SK-N-SH (cell line): ENCODE measurements at regions not wholly inside any gene's neighbourhood (a gene's known extent, or its start where the extent isn't known, plus 50 kb on each side); places are given as distances from the start of the nearest gene placed in this dataset.

Experiments used
- CTCF ChIA-PET: fragments of 300-600, 350-600 bp; formaldehyde crosslinking; extraction: SDS; loops from one replicate; lab custom pipeline; 2021; lab: Yijun Ruan, JAX
- POLR2A ChIA-PET: fragments of 350-600 bp; sonication (Branson Sonifier 250); formaldehyde crosslinking; extraction: SDS; loops from one replicate; lab custom pipeline; 2020; ENCODE audit warnings: antibody characterized with exemption, inconsistent platforms; lab: Yijun Ruan, JAX
- DNase-seq: peaks from one replicate; pipeline ENCODE4 v3.0.0; 2012
- H2AFZ ChIP-seq: fragments of 200-600 bp; sonication (generic); 2 replicates; pipeline ENCODE4 v1.8.1; 2016; ENCODE audit warnings: antibody characterized with exemption, mild to moderate bottlenecking, low read depth
- H3F3A ChIP-seq: fragments of 200-600 bp; sonication (generic); replicated peaks from 2 replicates; pipeline ENCODE3; 2016; ENCODE audit warnings: antibody characterized with exemption, mild to moderate bottlenecking; ENCODE audit not compliant: insufficient read depth
- H3K27ac ChIP-seq, 2 experiments: fragments of 200-500 bp in 1 of 2; fragments of 200-600 bp in 1 of 2; sonication (Bioruptor generic) in 1 of 2; sonication (generic), shearing (Covaris generic) in 1 of 2; 2 replicates each; pipeline versions ENCODE4 v1.5.1 to v1.6.1; 2014 to 2016; ENCODE audit warnings: low read depth in 2 of 2, inconsistent platforms in 1 of 2, low read length in 1 of 2, mild to moderate bottlenecking in 1 of 2, mixed read lengths in 1 of 2
- H3K27me3 ChIP-seq: fragments of 200-600 bp; sonication (generic), shearing (Covaris generic); 2 replicates; pipeline ENCODE4 v1.6.1; 2016; ENCODE audit warnings: mixed run types; ENCODE audit not compliant: insufficient read depth
- H3K36me3 ChIP-seq, 2 experiments: fragments of 200-500 bp in 1 of 2; fragments of 200-600 bp in 1 of 2; sonication (Bioruptor generic) in 1 of 2; sonication (generic) in 1 of 2; replicated peaks in 1 of 2; 2 replicates each; pipeline versions ENCODE3 to v1.5.1; 2014 to 2016; ENCODE audit warnings: low read length in 1 of 2, mild to moderate bottlenecking in 1 of 2; ENCODE audit not compliant: insufficient read depth in 2 of 2, control insufficient read depth in 1 of 2
- H3K4me1 ChIP-seq, 2 experiments: fragments of 200-500 bp in 1 of 2; fragments of 200-600 bp in 1 of 2; sonication (Bioruptor generic) in 1 of 2; sonication (generic), shearing (Covaris generic) in 1 of 2; 2 replicates each; pipeline versions ENCODE4 v1.5.1 to v1.6.1; 2014 to 2016; ENCODE audit warnings: low read depth in 1 of 2, low read length in 1 of 2, mixed run types in 1 of 2; ENCODE audit not compliant: insufficient read depth in 2 of 2, control insufficient read depth in 1 of 2
- H3K4me2 ChIP-seq: fragments of 200-600 bp; sonication (generic), shearing (Covaris generic); 2 replicates; pipeline ENCODE4 v1.6.1; 2017; ENCODE audit warnings: mixed run types
- H3K4me3 ChIP-seq, 2 experiments: fragments of 200-500 bp in 1 of 2; fragments of 200-600 bp in 1 of 2; sonication (Bioruptor generic) in 1 of 2; sonication (generic), shearing (Covaris generic) in 1 of 2; 2 replicates each; pipeline versions ENCODE4 v1.5.1 to v1.8.1; 2014 to 2016; ENCODE audit warnings: low read depth in 2 of 2, inconsistent platforms in 1 of 2, low read length in 1 of 2, mild to moderate bottlenecking in 1 of 2, mixed read lengths in 1 of 2, moderate library complexity in 1 of 2
- H3K79me2 ChIP-seq: fragments of 200-600 bp; sonication (generic); 2 replicates; pipeline ENCODE4 v1.8.1; 2017; ENCODE audit warnings: mild to moderate bottlenecking; ENCODE audit not compliant: insufficient read depth
- H3K9ac ChIP-seq: fragments of 200-600 bp; sonication (generic); 2 replicates; pipeline ENCODE4 v1.6.1; 2017; ENCODE audit warnings: mixed run types
- H3K9me2 ChIP-seq: fragments of 200-600 bp; sonication (generic); 2 replicates; pipeline ENCODE4 v1.6.1; 2017; ENCODE audit warnings: mixed run types
- H3K9me3 ChIP-seq: fragments of 200-600 bp; sonication (generic); 2 replicates; pipeline ENCODE4 v1.6.1; 2017; ENCODE audit warnings: mixed run types, mild to moderate bottlenecking, moderate library complexity
- H4K20me1 ChIP-seq: fragments of 200-600 bp; sonication (generic); 2 replicates; pipeline ENCODE4 v1.6.1; 2017; ENCODE audit warnings: mild to moderate bottlenecking, mixed run types; ENCODE audit not compliant: insufficient read depth
- ELF1 ChIP-seq: IDR thresholded peaks from 2 replicates; pipeline ENCODE4 v1.4.0; 2012
- EP300 ChIP-seq, 2 experiments: IDR thresholded peaks; 2 replicates each; pipeline versions ENCODE4 v1.4.0 to v1.6.1; 2012; ENCODE audit warnings: borderline replicate concordance in 1 of 2, low read depth in 1 of 2, low read length in 1 of 2
- FOXJ3 ChIP-seq: sonication (generic); formaldehyde crosslinking; IDR thresholded peaks from 2 replicates; pipeline ENCODE4 v1.5.1; 2020; ENCODE audit warnings: mild to moderate bottlenecking, missing genetic modification reagents
- GATA2 ChIP-seq: sonication (generic); formaldehyde crosslinking; IDR thresholded peaks from 2 replicates; pipeline ENCODE4 v1.5.0; 2020; ENCODE audit warnings: mild to moderate bottlenecking, missing genetic modification reagents
- IRF3 ChIP-seq: fragments of 150-350 bp; IDR thresholded peaks from 2 replicates; pipeline ENCODE4 v1.6.1; 2016; ENCODE audit warnings: mild to moderate bottlenecking, low read depth, low read length
- MAX ChIP-seq: IDR thresholded peaks from 2 replicates; pipeline ENCODE4 v1.4.0; 2012; ENCODE audit warnings: low read depth
- NFIC ChIP-seq: IDR thresholded peaks from 2 replicates; pipeline ENCODE4 v1.4.0; 2012; ENCODE audit warnings: borderline replicate concordance
- NRF1 ChIP-seq: IDR thresholded peaks from 2 replicates; pipeline ENCODE4 v1.6.1; 2012; ENCODE audit warnings: low read depth, mild to moderate bottlenecking, low read length
- PBX3 ChIP-seq: IDR thresholded peaks from 2 replicates; pipeline ENCODE4; 2012
- POLR2AphosphoS5 ChIP-seq: IDR thresholded peaks from 2 replicates; pipeline ENCODE4 v1.6.1; 2012; ENCODE audit warnings: low read depth, low read length
- RXRA ChIP-seq: IDR thresholded peaks from 2 replicates; pipeline ENCODE4 v1.4.0; 2012; ENCODE audit warnings: low read depth, mild to moderate bottlenecking, borderline replicate concordance
- SMC3 ChIP-seq: IDR thresholded peaks from 2 replicates; pipeline ENCODE4 v1.6.1; 2012; ENCODE audit warnings: low read depth, low read length, improper control_type of control experiment
- TAF1 ChIP-seq: IDR thresholded peaks from 2 replicates; pipeline ENCODE4 v1.6.1; 2012; ENCODE audit warnings: low read depth, mild to moderate bottlenecking, low read length, moderate library complexity, borderline replicate concordance
- USF1 ChIP-seq: IDR thresholded peaks from 2 replicates; pipeline ENCODE4 v1.4.0; 2012; ENCODE audit warnings: low read depth, borderline replicate concordance
- USF2 ChIP-seq: fragments of 150-350 bp; IDR thresholded peaks from 2 replicates; pipeline ENCODE4 v1.6.1; 2017; ENCODE audit warnings: antibody characterized with exemption, low read length, low read depth, borderline replicate concordance
- YY1 ChIP-seq: IDR thresholded peaks from 2 replicates; pipeline ENCODE4 v1.4.0; 2012; ENCODE audit warnings: low read depth, mild to moderate bottlenecking
- WGBS: methylation state at CpG from one replicate; pipeline ENCODE4 v1.1.6; 2017; ENCODE audit warnings: low lambda C conversion rate; 5-methylcytosine and 5-hydroxymethylcytosine counted together

GRCh38 chr3:124562769-124563168, 167.5 kb upstream of the UMPS start:
- ChIA-PET POLR2A (no interaction called here), CTCF (interaction anchor here (0.8 to 13.3 kb wide), 6 partner anchors 13 to 546 kb away, joined by 3 to 280 read pairs (median 8); no protein-coding TSS in a partner anchor)
- no peak for DNase-seq

GRCh38 chr3:124563376-124563775, 166.9 kb upstream of the UMPS start:
- H3K4me3 ChIP-seq, result no peak overlapping the region
- POLR2A ChIA-PET, result no interaction called here

More at GRCh38 chr3:124562769-124563168, 167.5 kb upstream of the UMPS start:
- no peaks in the 10 kb centered on the region for H3K27me3 ChIP-seq
- H4K20me1 ChIP-seq, result no peaks in the 10 kb centered on the region
- no peak overlapping the region; a peak in 1 of 4 replicates for H3K27ac ChIP-seq
- H3K79me2 ChIP-seq, result no peaks in the 10 kb centered on the region
- H3K4me1 ChIP-seq, result peaks cover 23 to 42% of the 10 kb centered on the region in 2 experiments
- 94% methylated on average over 14 of the region's 14 CpGs for WGBS
- no peaks in the 10 kb centered on the region for H3K36me3 ChIP-seq
- H3K4me3 ChIP-seq, result no peak overlapping the region
- H3K9ac ChIP-seq, result no peak overlapping the region
- no peak overlapping the region for H2AFZ ChIP-seq
- H3K4me2 ChIP-seq, result no peak overlapping the region
- TF ChIP-seq FOXJ3 (no peak), RXRA (no peak), NRF1 (no peak), IRF3 (no peak), MAX (no peak), GATA2 (CRISPR knock-in tag) (no peak), POLR2AphosphoS5 (no peak), TAF1 (no peak)
- H3F3A ChIP-seq, result peaks cover 21% of the 10 kb centered on the region
- no peaks in the 10 kb centered on the region for H3K9me3 ChIP-seq
- H3K9me2 ChIP-seq, result no peaks in the 10 kb centered on the region

More at GRCh38 chr3:124563376-124563775, 166.9 kb upstream of the UMPS start:
- Histone ChIP-seq H3K4me1 (peaks cover 17 to 41% of the 10 kb centered on the region in 2 experiments), H3K4me2 (no peak overlapping the region), H4K20me1 (no peaks in the 10 kb centered on the region), H3K27ac (no peak overlapping the region), H3K9me2 (no peaks in the 10 kb centered on the region), H3F3A (peaks cover 15% of the 10 kb centered on the region), H2AFZ (no peak overlapping the region), H3K9ac (no peak overlapping the region), H3K79me2 (no peaks in the 10 kb centered on the region), H3K27me3 (no peaks in the 10 kb centered on the region), H3K36me3 (no peaks in the 10 kb centered on the region), H3K9me3 (no peaks in the 10 kb centered on the region)
- no peak for TF ChIP-seq NFIC
- TF ChIP-seq GATA2 (CRISPR knock-in tag), result no peak
- TF ChIP-seq USF1, result no peak
- TF ChIP-seq YY1, result no peak
- TF ChIP-seq EP300 (IDR thresholded peaks at IDR 0.05; ENCODE audit: borderline replicate concordance in 1 of 2, low read depth in 1 of 2, low read length in 1 of 2), result no peak
- TF ChIP-seq POLR2AphosphoS5, result no peak
- TF ChIP-seq ELF1, result no peak
- TF ChIP-seq USF2, result no peak
- TF ChIP-seq MAX, result no peak
- no peak for TF ChIP-seq NRF1
- TF ChIP-seq PBX3, result no peak
- no peak for TF ChIP-seq SMC3
- 87% methylated on average over 3 of the region's 3 CpGs for WGBS
- CTCF ChIA-PET, result interaction anchor here (1.2 to 13.3 kb wide), 6 partner anchors 11 to 338 kb away, joined by 3 to 280 read pairs (median 8); no protein-coding TSS in a partner anchor
- no peak for DNase-seq
